ENCODE measurements at regions not wholly inside any gene's neighbourhood (a gene's known extent, or its start where the extent isn't known, plus 50 kb on each side); places are given as distances from the start of the nearest gene placed in this dataset.

GRCh38 chr13:112179995-112180394, 113.0 kb downstream of the SOX1 start:
- Histone ChIP-seq H3K27me3 (ENCODE audit: control insufficient read depth in 1 of 2, insufficient read depth in 2 of 2, low read length in 2 of 2) (peaks cover 0 to 3% of the 10 kb centered on the region in 2 experiments), H3K9me3 (ENCODE audit: control insufficient read depth in 1 of 2, insufficient read depth in 1 of 2, low read length in 2 of 2) (peaks cover 0 to 24% of the 10 kb centered on the region in 2 experiments), H3K4me3 (ENCODE audit: low read length) (no peak overlapping the region), H3K36me3 (ENCODE audit: insufficient read depth, low read length) (no peaks in the 10 kb centered on the region), H3K27ac (ENCODE audit: low read depth in 1 of 2, low read length in 2 of 2) (no peak overlapping the region), H3K4me1 (ENCODE audit: insufficient read depth, low read length) (no peaks in the 10 kb centered on the region)
- Mint-ChIP-seq H3K36me3 (ENCODE audit: low read depth) (no peaks in the 10 kb centered on the region), H3K9me3 (no peaks in the 10 kb centered on the region), H3K27ac (no peak overlapping the region), H3K4me3 (no peak overlapping the region), H3K4me1 (ENCODE audit: low read depth) (no peaks in the 10 kb centered on the region), H3K27me3 (peaks cover 14% of the 10 kb centered on the region)
- ATAC-seq (ENCODE audit: poor library complexity) (no peak), DNase-seq (no peak)
- CTCF ChIA-PET: no interaction called here
- POLR2A ChIA-PET: no interaction called here
- TF ChIP-seq CTCF (IDR thresholded peaks at IDR 0.05): no peak
- intact Hi-C loops (cut with DNase I, micrococcal nuclease): no loop called here

- H3K9me3 ChIP-seq (ENCODE audit: control insufficient read depth in 1 of 2, insufficient read depth in 1 of 2, low read length in 2 of 2): peaks cover 0 to 26% of the 10 kb centered on the region in 2 experiments
- ChIA-PET CTCF (no interaction called here), POLR2A (no interaction called here)
- Mint-ChIP-seq H3K27ac (no peak overlapping the region), H3K4me1 (ENCODE audit: low read depth) (no peaks in the 10 kb centered on the region), H3K36me3 (ENCODE audit: low read depth) (no peaks in the 10 kb centered on the region), H3K27me3 (peaks cover 12% of the 10 kb centered on the region), H3K4me3 (no peak overlapping the region), H3K9me3 (no peaks in the 10 kb centered on the region)
- H3K4me1 ChIP-seq (ENCODE audit: insufficient read depth, low read length): no peaks in the 10 kb centered on the region
- DNase-seq: no peak
- H3K27ac ChIP-seq (ENCODE audit: low read depth in 1 of 2, low read length in 2 of 2): no peak overlapping the region
- no peak overlapping the region for H3K4me3 ChIP-seq (ENCODE audit: low read length)
- no peak for ATAC-seq (ENCODE audit: poor library complexity)
- intact Hi-C loops (cut with DNase I, micrococcal nuclease): no loop called here
- peaks cover 0 to 3% of the 10 kb centered on the region in 2 experiments for H3K27me3 ChIP-seq (ENCODE audit: control insufficient read depth in 1 of 2, insufficient read depth in 2 of 2, low read length in 2 of 2)
- H3K36me3 ChIP-seq (ENCODE audit: insufficient read depth, low read length): no peaks in the 10 kb centered on the region
- TF ChIP-seq CTCF (IDR thresholded peaks at IDR 0.05): no peak
Measured at GRCh38 chr13:112181336-112182067, 114.6 kb downstream of the SOX1 start.

GRCh38 chr13:112182251-112182650, 115.3 kb downstream of the SOX1 start:
- POLR2A ChIA-PET: no interaction called here

More at GRCh38 chr13:112182251-112182650, 115.3 kb downstream of the SOX1 start:
- Mint-ChIP-seq H3K27ac (no peak overlapping the region), H3K27me3 (peaks cover 12% of the 10 kb centered on the region), H3K4me1 (ENCODE audit: low read depth) (no peaks in the 10 kb centered on the region), H3K4me3 (no peak overlapping the region), H3K36me3 (ENCODE audit: low read depth) (no peaks in the 10 kb centered on the region), H3K9me3 (no peaks in the 10 kb centered on the region)
- peaks cover 0 to 3% of the 10 kb centered on the region in 2 experiments for H3K27me3 ChIP-seq (ENCODE audit: control insufficient read depth in 1 of 2, insufficient read depth in 2 of 2, low read length in 2 of 2)
- CTCF ChIA-PET: no interaction called here
- peaks cover 0 to 25% of the 10 kb centered on the region in 2 experiments for H3K9me3 ChIP-seq (ENCODE audit: control insufficient read depth in 1 of 2, insufficient read depth in 1 of 2, low read length in 2 of 2)
- no peak for TF ChIP-seq CTCF (IDR thresholded peaks at IDR 0.05)
- no peaks in the 10 kb centered on the region for H3K4me1 ChIP-seq (ENCODE audit: insufficient read depth, low read length)
- intact Hi-C loops (cut with DNase I, micrococcal nuclease): no loop called here
- DNase-seq: no peak
- H3K4me3 ChIP-seq (ENCODE audit: low read length): no peak overlapping the region
- no peak for ATAC-seq (ENCODE audit: poor library complexity)
- H3K36me3 ChIP-seq (ENCODE audit: insufficient read depth, low read length): no peaks in the 10 kb centered on the region
- H3K27ac ChIP-seq (ENCODE audit: low read depth in 1 of 2, low read length in 2 of 2): no peak overlapping the region

Data from CD4-positive, alpha-beta T cell (primary cell).